ENCODE measurements at regions not wholly inside any gene's neighbourhood (a gene's known extent, or its start where the extent isn't known, plus 50 kb on each side); places are given as distances from the start of the nearest gene placed in this dataset.

GRCh38 chr2:200022511-200022910 lies 67.1 kb downstream of the MAIP1 start:
- Histone ChIP-seq H4K20me1 (replicated peaks; ENCODE audit: insufficient read depth) (no peaks in the 10 kb centered on the region), H2AFZ (no peak overlapping the region), H3K4me1 (ENCODE audit: insufficient read depth) (no peaks in the 10 kb centered on the region), H3K4me3 (no peak overlapping the region), H3K27me3 (ENCODE audit: insufficient read depth) (no peaks in the 10 kb centered on the region), H3K27ac (ENCODE audit: low read depth) (no peak overlapping the region), H3K79me2 (replicated peaks; ENCODE audit: insufficient read depth) (no peaks in the 10 kb centered on the region), H3K9me2 (ENCODE audit: insufficient read depth) (peaks cover 19% of the 10 kb centered on the region), H3K36me3 (ENCODE audit: insufficient read depth) (no peaks in the 10 kb centered on the region), H3F3A (replicated peaks; ENCODE audit: low read depth) (no peaks in the 10 kb centered on the region), H3K4me2 (no peak overlapping the region)
- Mint-ChIP-seq H3K27me3 (ENCODE audit: insufficient read depth, low read depth, poor library complexity) (no peaks in the 10 kb centered on the region), H3K9me3 (peaks cover 18% of the 10 kb centered on the region), H3K4me3 (no peak overlapping the region), H3K4me1 (peaks cover 10% of the 10 kb centered on the region), H3K36me3 (ENCODE audit: low read depth) (peaks cover 27% of the 10 kb centered on the region), H3K27ac (no peak overlapping the region)
- no peak for DNase-seq (ENCODE audit: low spot score)
- TF ChIP-seq, protein P1, sequence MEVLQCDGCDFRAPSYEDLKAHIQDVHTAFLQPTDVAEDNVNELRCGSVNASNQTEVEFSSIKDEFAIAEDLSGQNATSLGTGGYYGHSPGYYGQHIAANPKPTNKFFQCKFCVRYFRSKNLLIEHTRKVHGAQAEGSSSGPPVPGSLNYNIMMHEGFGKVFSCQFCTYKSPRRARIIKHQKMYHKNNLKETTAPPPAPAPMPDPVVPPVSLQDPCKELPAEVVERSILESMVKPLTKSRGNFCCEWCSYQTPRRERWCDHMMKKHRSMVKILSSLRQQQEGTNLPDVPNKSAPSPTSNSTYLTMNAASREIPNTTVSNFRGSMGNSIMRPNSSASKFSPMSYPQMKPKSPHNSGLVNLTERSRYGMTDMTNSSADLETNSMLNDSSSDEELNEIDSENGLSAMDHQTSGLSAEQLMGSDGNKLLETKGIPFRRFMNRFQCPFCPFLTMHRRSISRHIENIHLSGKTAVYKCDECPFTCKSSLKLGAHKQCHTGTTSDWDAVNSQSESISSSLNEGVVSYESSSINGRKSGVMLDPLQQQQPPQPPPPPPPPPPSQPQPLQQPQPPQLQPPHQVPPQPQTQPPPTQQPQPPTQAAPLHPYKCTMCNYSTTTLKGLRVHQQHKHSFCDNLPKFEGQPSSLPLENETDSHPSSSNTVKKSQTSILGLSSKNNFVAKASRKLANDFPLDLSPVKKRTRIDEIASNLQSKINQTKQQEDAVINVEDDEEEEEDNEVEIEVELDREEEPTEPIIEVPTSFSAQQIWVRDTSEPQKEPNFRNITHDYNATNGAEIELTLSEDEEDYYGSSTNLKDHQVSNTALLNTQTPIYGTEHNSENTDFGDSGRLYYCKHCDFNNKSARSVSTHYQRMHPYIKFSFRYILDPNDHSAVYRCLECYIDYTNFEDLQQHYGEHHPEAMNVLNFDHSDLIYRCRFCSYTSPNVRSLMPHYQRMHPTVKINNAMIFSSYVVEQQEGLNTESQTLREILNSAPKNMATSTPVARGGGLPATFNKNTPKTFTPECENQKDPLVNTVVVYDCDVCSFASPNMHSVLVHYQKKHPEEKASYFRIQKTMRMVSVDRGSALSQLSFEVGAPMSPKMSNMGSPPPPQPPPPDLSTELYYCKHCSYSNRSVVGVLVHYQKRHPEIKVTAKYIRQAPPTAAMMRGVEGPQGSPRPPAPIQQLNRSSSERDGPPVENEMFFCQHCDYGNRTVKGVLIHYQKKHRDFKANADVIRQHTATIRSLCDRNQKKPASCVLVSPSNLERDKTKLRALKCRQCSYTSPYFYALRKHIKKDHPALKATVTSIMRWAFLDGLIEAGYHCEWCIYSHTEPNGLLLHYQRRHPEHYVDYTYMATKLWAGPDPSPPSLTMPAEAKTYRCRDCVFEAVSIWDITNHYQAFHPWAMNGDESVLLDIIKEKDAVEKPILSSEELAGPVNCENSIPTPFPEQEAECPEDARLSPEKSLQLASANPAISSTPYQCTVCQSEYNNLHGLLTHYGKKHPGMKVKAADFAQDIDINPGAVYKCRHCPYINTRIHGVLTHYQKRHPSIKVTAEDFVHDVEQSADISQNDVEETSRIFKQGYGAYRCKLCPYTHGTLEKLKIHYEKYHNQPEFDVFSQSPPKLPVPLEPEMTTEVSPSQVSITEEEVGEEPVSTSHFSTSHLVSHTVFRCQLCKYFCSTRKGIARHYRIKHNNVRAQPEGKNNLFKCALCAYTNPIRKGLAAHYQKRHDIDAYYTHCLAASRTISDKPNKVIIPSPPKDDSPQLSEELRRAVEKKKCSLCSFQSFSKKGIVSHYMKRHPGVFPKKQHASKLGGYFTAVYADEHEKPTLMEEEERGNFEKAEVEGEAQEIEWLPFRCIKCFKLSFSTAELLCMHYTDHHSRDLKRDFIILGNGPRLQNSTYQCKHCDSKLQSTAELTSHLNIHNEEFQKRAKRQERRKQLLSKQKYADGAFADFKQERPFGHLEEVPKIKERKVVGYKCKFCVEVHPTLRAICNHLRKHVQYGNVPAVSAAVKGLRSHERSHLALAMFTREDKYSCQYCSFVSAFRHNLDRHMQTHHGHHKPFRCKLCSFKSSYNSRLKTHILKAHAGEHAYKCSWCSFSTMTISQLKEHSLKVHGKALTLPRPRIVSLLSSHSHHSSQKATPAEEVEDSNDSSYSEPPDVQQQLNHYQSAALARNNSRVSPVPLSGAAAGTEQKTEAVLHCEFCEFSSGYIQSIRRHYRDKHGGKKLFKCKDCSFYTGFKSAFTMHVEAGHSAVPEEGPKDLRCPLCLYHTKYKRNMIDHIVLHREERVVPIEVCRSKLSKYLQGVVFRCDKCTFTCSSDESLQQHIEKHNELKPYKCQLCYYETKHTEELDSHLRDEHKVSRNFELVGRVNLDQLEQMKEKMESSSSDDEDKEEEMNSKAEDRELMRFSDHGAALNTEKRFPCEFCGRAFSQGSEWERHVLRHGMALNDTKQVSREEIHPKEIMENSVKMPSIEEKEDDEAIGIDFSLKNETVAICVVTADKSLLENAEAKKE (CRISPR knock-in tag; IDR thresholded peaks at IDR 0.05): no peak
- no peak for TF ChIP-seq EZH2 (IDR thresholded peaks at IDR 0.05; ENCODE audit: low read depth, unreplicated experiment)
- no peak for TF ChIP-seq ZNF331 (CRISPR knock-in tag; IDR thresholded peaks at IDR 0.05; ENCODE audit: low read depth)
- TF ChIP-seq ZNF114 (CRISPR knock-in tag; IDR thresholded peaks at IDR 0.05): no peak
- no peak for TF ChIP-seq EZH2phosphoT487 (IDR thresholded peaks at IDR 0.05; ENCODE audit: unreplicated experiment)
- TF ChIP-seq NANOG (IDR thresholded peaks at IDR 0.05; ENCODE audit: borderline replicate concordance): no peak
- no peak for TF ChIP-seq STAT1 (IDR thresholded peaks at IDR 0.05; ENCODE audit: unreplicated experiment)
- TF ChIP-seq ETS1 (IDR thresholded peaks at IDR 0.05): no peak
- no peak for ATAC-seq

All from GM23338 (cell line).